GM18907 (cell line): ENCODE measurements at regions not wholly inside any gene's neighbourhood (a gene's known extent, or its start where the extent isn't known, plus 50 kb on each side); places are given as distances from the start of the nearest gene placed in this dataset.
"Not testable (repeated sequence)": the region's sequence is repeated elsewhere in the genome, so short reads cannot be mapped to it uniquely, and the experiment has no call there.

Experiments used
- ATAC-seq: cut with Tn5 transposase; IDR thresholded peaks from one replicate; pipeline ENCODE4 v1.9.1; 2021; ENCODE audit warnings: mild to moderate bottlenecking, moderate library complexity; ENCODE audit not compliant: unreplicated experiment

- no peak for ATAC-seq
Observed at GRCh38 chr5:30279237-30279636, 914.2 kb upstream of the CDH6 start.

- ATAC-seq = no peak
Observed at GRCh38 chr5:30267026-30267425, 926.5 kb upstream of the CDH6 start.

GRCh38 chr5:30239331-30240022, 954.0 kb upstream of the CDH6 start:
- ATAC-seq = no peak

GRCh38 chr5:30237189-30237588, 956.3 kb upstream of the CDH6 start:
- ATAC-seq = no peak

GRCh38 chr5:30209755-30210154, 983.7 kb upstream of the CDH6 start:
- no peak for ATAC-seq

- ATAC-seq = no peak
Observed at GRCh38 chr5:30197662-30198061, 995.8 kb upstream of the CDH6 start.

GRCh38 chr5:30195036-30195435, 998.5 kb upstream of the CDH6 start:
- ATAC-seq = no peak

GRCh38 chr5:30194595-30194994, 998.9 kb upstream of the CDH6 start:
- ATAC-seq = no peak

- ATAC-seq = no peak
Observed at GRCh38 chr5:30183795-30184194, 1009.7 kb upstream of the CDH6 start.

GRCh38 chr5:30156156-30156555, 1037.3 kb upstream of the CDH6 start:
- ATAC-seq = no peak

GRCh38 chr5:30152431-30152830, 1041.1 kb upstream of the CDH6 start:
- ATAC-seq = no peak

- no peak for ATAC-seq
Observed at GRCh38 chr5:30150231-30150630, 1043.3 kb upstream of the CDH6 start.

- ATAC-seq = no peak
Observed at GRCh38 chr5:30149526-30149925, 1044.0 kb upstream of the CDH6 start.

- no peak for ATAC-seq
Observed at GRCh38 chr5:30147976-30148375, 1045.5 kb upstream of the CDH6 start.

- ATAC-seq = not testable (repeated sequence)
Observed at GRCh38 chr5:30144059-30144458, 1049.4 kb upstream of the CDH6 start.

GRCh38 chr5:30142432-30142831, 1051.1 kb upstream of the CDH6 start:
- no peak for ATAC-seq

- ATAC-seq = no peak
Observed at GRCh38 chr5:30121043-30121442, 1072.4 kb upstream of the CDH6 start.

- no peak for ATAC-seq
Observed at GRCh38 chr5:30117135-30117534, 1076.4 kb upstream of the CDH6 start.

GRCh38 chr5:30113542-30113941, 1079.9 kb upstream of the CDH6 start:
- ATAC-seq = no peak

GRCh38 chr5:30112867-30113266, 1080.6 kb upstream of the CDH6 start:
- no peak for ATAC-seq

GRCh38 chr5:30108051-30108450, 1085.4 kb upstream of the CDH6 start:
- ATAC-seq = no peak

GRCh38 chr5:30106596-30106995, 1086.9 kb upstream of the CDH6 start:
- no peak for ATAC-seq

GRCh38 chr5:30104872-30105596, 1088.5 kb upstream of the CDH6 start:
- no peak for ATAC-seq
